HG03469 (cell line): ENCODE measurements at regions not wholly inside any gene's neighbourhood (a gene's known extent, or its start where the extent isn't known, plus 50 kb on each side); places are given as distances from the start of the nearest gene placed in this dataset.

Source experiments
- ATAC-seq: cut with Tn5 transposase; IDR thresholded peaks from one replicate; pipeline ENCODE4 v1.9.1; 2021; ENCODE audit warnings: mild to moderate bottlenecking, moderate library complexity, moderate number of reproducible peaks; ENCODE audit not compliant: unreplicated experiment

GRCh38 chr19:28889941-28890670, 322.8 kb downstream of the UQCRFS1 start:
- no peak for ATAC-seq

- ATAC-seq = no peak
These were observed 324.9 kb downstream of the UQCRFS1 start for GRCh38 chr19:28887920-28888618.

GRCh38 chr19:28886708-28887107, 326.2 kb downstream of the UQCRFS1 start:
- no peak for ATAC-seq

- no peak for ATAC-seq
These were observed 327.0 kb downstream of the UQCRFS1 start for GRCh38 chr19:28885965-28886364.

- ATAC-seq = no peak
These were observed 328.0 kb downstream of the UQCRFS1 start for GRCh38 chr19:28884786-28885476.

- no peak for ATAC-seq
These were observed 329.7 kb downstream of the UQCRFS1 start for GRCh38 chr19:28883241-28883693.

GRCh38 chr19:28882818-28883217, 330.1 kb downstream of the UQCRFS1 start:
- no peak for ATAC-seq

- ATAC-seq = no peak
These were observed 331.3 kb downstream of the UQCRFS1 start for GRCh38 chr19:28881616-28882015.

GRCh38 chr19:28880735-28881401, 332.1 kb downstream of the UQCRFS1 start:
- ATAC-seq = no peak

GRCh38 chr19:28878862-28879566, 333.9 kb downstream of the UQCRFS1 start:
- ATAC-seq = no peak

GRCh38 chr19:28876609-28877123, 336.3 kb downstream of the UQCRFS1 start:
- no peak for ATAC-seq

GRCh38 chr19:28874742-28875141, 338.2 kb downstream of the UQCRFS1 start:
- ATAC-seq = no peak

GRCh38 chr19:28873301-28873700, 339.6 kb downstream of the UQCRFS1 start:
- no peak for ATAC-seq

- no peak for ATAC-seq
These were observed 341.7 kb downstream of the UQCRFS1 start for GRCh38 chr19:28871099-28871725.

GRCh38 chr19:28869459-28869858, 343.5 kb downstream of the UQCRFS1 start:
- ATAC-seq = no peak

- ATAC-seq = no peak
These were observed 344.1 kb downstream of the UQCRFS1 start for GRCh38 chr19:28868836-28869235.

GRCh38 chr19:28867978-28868377, 345.0 kb downstream of the UQCRFS1 start:
- no peak for ATAC-seq

- ATAC-seq = no peak
These were observed 348.3 kb downstream of the UQCRFS1 start for GRCh38 chr19:28864577-28865042.

GRCh38 chr19:28864024-28864503, 348.9 kb downstream of the UQCRFS1 start:
- ATAC-seq = no peak

- no peak for ATAC-seq
These were observed 350.7 kb downstream of the UQCRFS1 start for GRCh38 chr19:28862238-28862637.
